Stimulated activated effector memory CD8-positive, alpha-beta T cell treated with anti-CD3 and anti-CD28 coated beads, Interleukin-12 subunit alpha, Interleukin-12 subunit beta, amount 100 ng/mL, for 72 hours (primary cell): ENCODE measurements at regions not wholly inside any gene's neighbourhood (a gene's known extent, or its start where the extent isn't known, plus 50 kb on each side); places are given as distances from the start of the nearest gene placed in this dataset.
"Not testable (repeated sequence)": the region's sequence is repeated elsewhere in the genome, so short reads cannot be mapped to it uniquely, and the experiment has no call there.

ENCODE experiments used
- ATAC-seq: fragments of 150-1000 bp; cut with Tn5 transposase; 2 replicates; pipeline ENCODE4 v1.10.0; 2021
- DNase-seq, 2 donors: peaks; one replicate each; pipeline ENCODE4 v3.0.0; 2021 to 2022; ENCODE audit warnings: low spot score in 2 of 2
- H3K27ac Mint-ChIP-seq: one replicate; pipeline ENCODE4 v1.8.0; 2022; ENCODE audit warnings: mild to moderate bottlenecking, mixed read lengths
- H3K36me3 Mint-ChIP-seq: one replicate; pipeline ENCODE4 v1.8.0; 2022; ENCODE audit warnings: mild to moderate bottlenecking, mixed read lengths
- H3K4me1 Mint-ChIP-seq: one replicate; pipeline ENCODE4 v1.8.0; 2022; ENCODE audit warnings: mixed read lengths
- H3K4me3 Mint-ChIP-seq: one replicate; pipeline ENCODE4 v1.8.0; 2022; ENCODE audit warnings: mild to moderate bottlenecking, mixed read lengths
- H3K9me3 Mint-ChIP-seq: one replicate; pipeline ENCODE4 v1.8.0; 2022; ENCODE audit warnings: mixed read lengths

DNA sequence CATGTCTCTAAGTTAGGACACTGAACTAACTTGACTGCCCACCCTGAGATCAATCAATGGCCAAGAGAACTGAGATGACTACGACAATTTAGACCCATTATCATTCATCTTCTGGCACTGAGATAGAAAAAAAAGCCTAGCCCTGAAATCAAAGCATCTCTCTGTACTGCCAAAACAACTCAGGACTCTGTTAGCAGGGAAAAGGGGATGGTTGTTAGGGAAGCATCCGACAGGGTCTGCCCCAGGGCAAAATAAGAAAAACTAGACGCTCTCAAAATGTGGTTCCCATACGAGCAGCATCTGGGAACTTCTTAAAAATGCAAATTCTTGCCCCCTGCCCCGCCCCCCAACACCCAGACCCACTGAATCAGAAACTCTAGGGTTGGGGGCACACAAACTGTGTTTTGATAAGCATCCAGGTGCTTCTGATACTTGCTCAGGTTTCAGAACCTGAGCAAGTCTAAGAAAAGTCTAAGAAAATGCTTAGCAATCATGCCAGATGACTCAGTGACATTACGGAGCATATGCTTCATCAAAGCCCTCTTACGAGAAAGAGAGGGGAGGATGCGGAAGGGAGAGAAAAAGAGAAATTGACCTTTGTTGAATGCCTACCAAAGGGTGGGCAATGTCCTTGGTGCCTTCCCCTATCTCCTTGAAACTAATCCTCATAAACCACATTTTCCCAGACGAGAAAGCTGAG, 172.8 kb upstream of the HES1 start:
- Mint-ChIP-seq H3K4me1 (peaks cover 13% of the 10 kb centered on the region), H3K4me3 (peak overlapping the region; percentile 23), H3K9me3 (no peaks in the 10 kb centered on the region), H3K36me3 (no peaks in the 10 kb centered on the region), H3K27ac (no peak overlapping the region)
- peak in 1 of 2 donors; percentile 45 for DNase-seq
- ATAC-seq, result peak; percentile 69

DNA sequence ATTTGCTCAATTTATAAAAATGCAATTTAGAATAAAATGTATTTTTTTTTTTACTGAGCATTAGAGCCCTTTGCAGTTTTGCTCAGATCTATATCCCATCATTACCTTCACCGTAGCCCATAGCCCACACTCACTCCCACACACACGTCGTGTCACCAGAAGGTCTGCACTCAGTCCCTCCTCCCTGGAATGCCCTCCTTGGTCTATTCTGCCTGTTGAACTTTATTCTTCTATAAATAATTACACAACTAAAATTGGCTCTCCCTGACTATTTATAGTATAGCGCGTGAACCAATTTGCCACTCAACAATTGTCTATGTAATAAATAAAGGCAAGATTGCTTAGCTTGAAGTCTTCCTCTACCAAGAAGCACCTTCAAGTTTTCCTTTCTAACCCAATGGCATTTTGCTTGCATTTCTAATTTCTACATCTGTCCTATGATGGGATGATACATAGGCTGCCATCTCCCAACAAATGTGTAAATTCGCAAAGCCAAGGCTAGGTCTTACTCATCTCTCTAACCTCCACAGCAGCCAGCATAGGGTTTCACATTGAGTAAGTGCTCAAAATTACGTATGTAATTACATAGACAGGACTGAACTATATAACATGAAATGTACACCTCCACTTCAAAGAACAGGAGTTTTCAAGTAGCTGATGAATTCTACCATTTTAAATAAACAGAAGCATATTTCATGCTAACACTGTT, 172.0 kb upstream of the HES1 start:
- Mint-ChIP-seq H3K27ac (peak overlapping the region; percentile 12), H3K4me3 (peak overlapping the region; percentile 23)

GRCh38 chr3:193964517-193964880, 171.4 kb upstream of the HES1 start:
- H3K4me3 Mint-ChIP-seq, result no peak overlapping the region
- H3K4me1 Mint-ChIP-seq, result peaks cover 13% of the 10 kb centered on the region

More for the DNA sequence above, 172.0 kb upstream of the HES1 start:
- Mint-ChIP-seq H3K36me3 (no peaks in the 10 kb centered on the region), H3K4me1 (peaks cover 13% of the 10 kb centered on the region), H3K9me3 (no peaks in the 10 kb centered on the region)
- ATAC-seq (peak; percentile 98), DNase-seq (peak in 1 of 2 donors; percentile 51)

DNA sequence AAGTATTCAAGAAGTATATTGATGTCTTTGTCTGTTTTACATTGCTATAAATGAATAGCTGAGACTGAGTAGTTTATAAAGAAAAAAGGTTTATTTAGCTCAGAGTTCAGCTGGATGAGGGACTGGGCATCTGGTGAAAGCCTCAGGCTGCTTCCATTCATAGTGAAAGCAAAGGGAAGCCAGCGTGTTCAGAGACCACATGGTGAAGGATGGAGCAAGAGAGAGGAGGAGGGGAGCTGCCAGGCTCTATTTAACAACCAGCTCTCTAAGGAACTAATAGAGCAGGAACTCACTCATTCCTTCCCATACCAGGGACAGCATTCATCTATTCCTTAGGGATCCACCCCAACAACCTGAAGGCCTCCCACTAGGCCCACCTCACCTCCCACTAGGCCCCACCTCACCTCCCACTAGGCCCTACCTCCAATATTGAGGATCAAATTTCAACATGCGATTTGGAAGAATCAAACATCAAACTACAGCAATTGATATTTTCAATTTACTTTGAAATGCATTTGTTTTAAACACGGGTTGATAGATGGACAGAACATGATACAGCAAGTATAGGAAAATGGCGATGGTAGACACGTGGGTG, 167.5 kb upstream of the HES1 start:
- Mint-ChIP-seq H3K9me3 (no peaks in the 10 kb centered on the region), H3K4me3 (no peak overlapping the region), H3K36me3 (no peaks in the 10 kb centered on the region), H3K4me1 (peaks cover 21% of the 10 kb centered on the region), H3K27ac (no peak overlapping the region)
- ATAC-seq (no peak), DNase-seq (no peak)

More at GRCh38 chr3:193964517-193964880, 171.4 kb upstream of the HES1 start:
- ATAC-seq (no peak), DNase-seq (peak in 1 of 2 donors; percentile 39)
- H3K36me3 Mint-ChIP-seq, result no peaks in the 10 kb centered on the region
- H3K9me3 Mint-ChIP-seq, result no peaks in the 10 kb centered on the region
- H3K27ac Mint-ChIP-seq, result no peak overlapping the region

DNA sequence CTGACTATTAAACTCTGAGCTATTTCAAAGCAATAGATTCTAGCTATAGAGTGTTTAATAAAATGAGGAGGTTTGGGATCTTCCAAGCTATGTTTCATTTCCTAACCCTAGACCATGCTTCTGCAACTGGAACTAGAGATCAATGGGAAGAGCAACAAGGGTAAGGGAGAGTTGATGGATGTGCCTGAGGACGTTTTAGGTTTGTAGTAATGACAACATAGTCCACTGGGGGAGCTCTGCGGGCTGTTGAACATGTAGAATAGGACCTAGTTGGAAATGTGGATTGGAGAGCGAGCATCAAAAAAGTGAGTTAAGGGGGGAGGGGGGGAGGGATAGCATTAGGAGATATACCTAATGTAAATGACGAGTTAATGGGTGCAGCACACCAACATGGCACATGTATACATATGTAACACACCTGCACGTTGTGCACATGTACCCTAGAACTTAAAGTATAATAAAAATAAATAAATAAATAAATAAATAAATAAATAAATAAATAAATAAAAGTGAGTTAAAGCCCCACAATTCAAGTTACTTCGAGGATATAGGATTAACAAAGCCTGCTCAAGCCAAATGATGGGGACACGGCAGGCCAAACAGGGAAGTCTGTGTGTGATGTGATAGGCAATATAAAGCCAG, 165.7 kb upstream of the HES1 start:
- H3K36me3 Mint-ChIP-seq, H3K9me3 Mint-ChIP-seq, H3K27ac Mint-ChIP-seq, H3K4me1 Mint-ChIP-seq, H3K4me3 Mint-ChIP-seq, ATAC-seq: not testable (repeated sequence)
- peak in 1 of 2 donors; percentile 43 for DNase-seq

- peaks cover 4% of the 10 kb centered on the region for H3K36me3 Mint-ChIP-seq
- DNase-seq (peak in 1 of 2 donors; percentile 39), ATAC-seq (no peak)
- no peaks in the 10 kb centered on the region for H3K9me3 Mint-ChIP-seq
- H3K27ac Mint-ChIP-seq, result no peak overlapping the region
- H3K4me3 Mint-ChIP-seq, result no peak overlapping the region
- peaks cover 9% of the 10 kb centered on the region for H3K4me1 Mint-ChIP-seq
Measured at GRCh38 chr3:193970773-193971206, 165.2 kb upstream of the HES1 start.

DNA sequence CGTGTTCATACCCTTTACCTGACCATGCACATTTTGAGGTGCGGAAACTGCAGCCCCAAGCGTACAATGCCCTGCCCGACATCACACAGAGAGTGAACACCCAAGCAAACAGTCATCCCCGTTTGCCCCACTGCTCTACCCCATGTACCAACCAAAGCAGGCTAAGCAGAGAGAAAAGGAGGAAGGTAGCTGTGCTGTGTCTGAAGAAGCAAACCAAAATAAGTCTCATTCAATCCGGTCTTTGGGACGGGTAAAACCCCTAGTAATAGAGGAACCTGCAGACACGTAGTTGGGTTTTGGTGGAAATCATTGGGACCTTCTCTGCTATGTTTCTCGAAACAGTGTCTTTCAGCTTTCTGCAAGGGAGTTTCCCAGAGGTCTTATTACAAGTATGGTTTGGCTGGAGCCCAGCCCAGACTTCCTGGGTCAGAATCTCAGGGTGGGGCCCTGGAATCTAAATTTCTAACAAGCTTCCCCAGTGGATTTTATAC, 164.6 kb upstream of the HES1 start:
- DNase-seq, result peak in 1 of 2 donors; percentile 44
- Mint-ChIP-seq H3K36me3 (peaks cover 4% of the 10 kb centered on the region), H3K9me3 (no peaks in the 10 kb centered on the region), H3K27ac (no peak overlapping the region), H3K4me3 (no peak overlapping the region), H3K4me1 (peaks cover 9% of the 10 kb centered on the region)
- peak; percentile 71 for ATAC-seq

- Mint-ChIP-seq H3K36me3 (peaks cover 4% of the 10 kb centered on the region), H3K4me3 (no peak overlapping the region), H3K9me3 (no peaks in the 10 kb centered on the region), H3K4me1 (peaks cover 9% of the 10 kb centered on the region), H3K27ac (no peak overlapping the region)
- ATAC-seq (no peak), DNase-seq (no peak)
Measured at GRCh38 chr3:193971966-193972365, 164.0 kb upstream of the HES1 start.

- no peak for ATAC-seq
- Mint-ChIP-seq H3K4me1 (peaks cover 9% of the 10 kb centered on the region), H3K27ac (no peak overlapping the region), H3K36me3 (peaks cover 4% of the 10 kb centered on the region), H3K4me3 (no peak overlapping the region), H3K9me3 (no peaks in the 10 kb centered on the region)
- peak in 1 of 2 donors; percentile 30 for DNase-seq
Measured at GRCh38 chr3:193972832-193973231, 163.1 kb upstream of the HES1 start.

GRCh38 chr3:193974191-193974652, 161.7 kb upstream of the HES1 start:
- Mint-ChIP-seq H3K4me1 (peaks cover 9% of the 10 kb centered on the region), H3K27ac (no peak overlapping the region), H3K9me3 (no peaks in the 10 kb centered on the region), H3K36me3 (peaks cover 4% of the 10 kb centered on the region), H3K4me3 (no peak overlapping the region)
- no peak for DNase-seq
- no peak for ATAC-seq

GRCh38 chr3:193974671-193975535, 161.0 kb upstream of the HES1 start:
- Mint-ChIP-seq H3K9me3 (no peaks in the 10 kb centered on the region), H3K27ac (no peak overlapping the region), H3K4me3 (no peak overlapping the region), H3K4me1 (peaks cover 9% of the 10 kb centered on the region), H3K36me3 (peaks cover 4% of the 10 kb centered on the region)
- DNase-seq (peak in 1 of 2 donors; percentile 44), ATAC-seq (no peak)

- H3K4me1 Mint-ChIP-seq, result no peaks in the 10 kb centered on the region
- ATAC-seq, result no peak
Measured at GRCh38 chr3:193977622-193978021, 158.3 kb upstream of the HES1 start.

GRCh38 chr3:193978030-193978429, 157.9 kb upstream of the HES1 start:
- no peak overlapping the region for H3K4me3 Mint-ChIP-seq
- H3K4me1 Mint-ChIP-seq, result no peaks in the 10 kb centered on the region

More at GRCh38 chr3:193977622-193978021, 158.3 kb upstream of the HES1 start:
- DNase-seq, result peak in 1 of 2 donors; percentile 33
- H3K9me3 Mint-ChIP-seq, result no peaks in the 10 kb centered on the region
- H3K36me3 Mint-ChIP-seq, result peaks cover 4% of the 10 kb centered on the region
- no peak overlapping the region for H3K4me3 Mint-ChIP-seq
- no peak overlapping the region for H3K27ac Mint-ChIP-seq

DNA sequence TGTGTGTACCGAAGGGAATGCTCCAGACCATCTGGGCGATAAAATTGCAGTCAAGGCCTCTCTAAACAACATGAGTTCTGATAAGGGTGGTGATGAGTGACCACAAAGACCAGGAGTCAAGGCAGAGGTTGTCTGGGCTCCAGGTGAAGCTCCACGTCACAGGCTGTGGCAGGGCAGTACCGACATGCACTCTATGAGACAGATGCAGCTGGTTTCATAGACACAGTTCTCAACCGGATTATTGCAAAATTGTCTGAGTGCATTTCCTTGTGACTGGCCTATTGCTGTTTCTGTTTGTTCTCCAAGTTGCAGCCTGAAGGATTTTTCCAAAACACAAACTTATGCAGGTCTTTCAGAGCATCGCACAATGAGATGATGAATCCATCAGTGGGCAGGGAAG, 157.5 kb upstream of the HES1 start:
- peak in 1 of 2 donors; percentile 17 for DNase-seq
- peaks cover 4% of the 10 kb centered on the region for H3K36me3 Mint-ChIP-seq
- H3K4me3 Mint-ChIP-seq, result no peak overlapping the region
- no peaks in the 10 kb centered on the region for H3K9me3 Mint-ChIP-seq
- no peaks in the 10 kb centered on the region for H3K4me1 Mint-ChIP-seq
- ATAC-seq, result no peak
- H3K27ac Mint-ChIP-seq, result no peak overlapping the region

More at GRCh38 chr3:193978030-193978429, 157.9 kb upstream of the HES1 start:
- H3K36me3 Mint-ChIP-seq, result peaks cover 4% of the 10 kb centered on the region
- no peak overlapping the region for H3K27ac Mint-ChIP-seq
- H3K9me3 Mint-ChIP-seq, result no peaks in the 10 kb centered on the region
- DNase-seq (peak in 1 of 2 donors; percentile 33), ATAC-seq (no peak)
